HPDE6-E6E7 (cell line): ENCODE measurements at regions not wholly inside any gene's neighbourhood (a gene's known extent, or its start where the extent isn't known, plus 50 kb on each side); places are given as distances from the start of the nearest gene placed in this dataset.

Experiments
- DNase-seq: peaks from one replicate; pipeline ENCODE4 v3.0.0; 2011; ENCODE audit warnings: missing footprints; ENCODE audit errors: extremely low spot score

- DNase-seq, result no peak
Observed at GRCh38 chr11:103530257-103530656, 421.0 kb downstream of the DYNC2H1 start.

- DNase-seq, result no peak
Observed at GRCh38 chr11:103532133-103532788, 423.0 kb downstream of the DYNC2H1 start.

GRCh38 chr11:103534191-103534590, 425.0 kb downstream of the DYNC2H1 start:
- no peak for DNase-seq

GRCh38 chr11:103534959-103535358, 425.7 kb downstream of the DYNC2H1 start:
- no peak for DNase-seq

GRCh38 chr11:103536335-103536722, 427.1 kb downstream of the DYNC2H1 start:
- no peak for DNase-seq

GRCh38 chr11:103537904-103538502, 428.8 kb downstream of the DYNC2H1 start:
- no peak for DNase-seq

DNA sequence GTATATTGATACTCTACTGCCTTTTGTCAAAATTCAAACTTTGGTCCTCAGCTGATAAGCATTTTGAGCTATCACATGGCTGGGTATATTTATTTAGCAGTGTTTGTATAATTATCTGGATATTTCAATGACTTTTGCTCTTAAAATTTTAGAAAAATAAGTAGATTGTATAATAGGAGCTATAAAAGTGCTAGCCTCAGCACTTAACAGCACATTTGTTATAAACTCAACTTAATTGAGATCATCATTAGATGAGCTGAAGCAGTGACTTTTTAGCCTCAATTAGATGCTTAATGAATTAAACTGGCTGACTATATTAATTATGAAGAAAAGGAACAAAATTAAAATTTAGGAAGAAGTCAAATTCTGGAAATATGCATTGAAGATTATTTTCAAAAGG, 429.9 kb downstream of the DYNC2H1 start:
- DNase-seq, result no peak

DNA sequence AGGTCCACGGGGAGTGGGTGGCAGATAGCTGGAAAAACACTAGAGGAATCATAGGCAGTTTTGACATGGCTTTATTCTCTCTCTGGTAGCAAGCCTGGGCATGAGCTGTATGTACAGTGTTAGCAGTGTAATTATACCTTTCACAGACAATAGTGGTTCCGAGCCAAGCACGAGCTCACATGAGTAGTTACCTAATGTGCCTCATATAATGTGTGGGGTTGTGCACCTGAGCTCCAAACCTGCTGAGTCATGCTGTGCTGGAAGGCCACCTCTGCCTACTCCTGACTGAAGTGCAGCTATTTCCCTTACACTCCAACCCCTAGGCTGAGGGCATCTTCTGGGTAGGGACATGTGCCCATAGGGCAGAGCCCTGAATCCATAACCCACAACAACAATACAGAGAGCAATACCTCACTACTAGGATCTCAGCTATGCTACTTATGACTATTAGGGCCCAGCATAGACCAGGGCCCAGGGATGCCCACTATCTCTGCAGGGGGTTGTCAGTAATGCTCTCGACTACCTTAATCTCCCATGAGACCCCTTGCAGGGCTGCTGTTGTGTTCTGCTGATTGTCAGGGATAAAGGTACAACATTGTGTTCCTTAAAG, 432.1 kb downstream of the DYNC2H1 start:
- DNase-seq, result no peak

DNA sequence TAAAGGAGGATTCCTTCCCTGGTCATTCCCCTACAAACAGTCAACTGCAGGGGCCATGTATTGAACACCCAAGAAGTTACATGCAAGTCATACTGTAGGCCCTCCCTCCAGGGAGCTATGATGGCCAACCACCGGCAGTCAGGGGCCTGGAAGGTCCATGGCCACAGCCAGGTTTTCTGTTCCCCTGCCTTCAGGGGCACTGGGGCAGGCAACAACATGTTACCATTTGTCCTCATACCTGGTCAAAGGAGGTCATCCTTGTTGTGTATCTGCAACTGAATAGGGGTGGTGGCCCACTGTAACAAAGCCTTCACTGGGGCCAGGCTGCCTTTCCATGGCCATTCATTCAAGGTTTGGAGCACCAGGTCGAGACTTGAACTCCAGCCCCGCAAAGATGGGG, 433.6 kb downstream of the DYNC2H1 start:
- DNase-seq, result no peak

DNA sequence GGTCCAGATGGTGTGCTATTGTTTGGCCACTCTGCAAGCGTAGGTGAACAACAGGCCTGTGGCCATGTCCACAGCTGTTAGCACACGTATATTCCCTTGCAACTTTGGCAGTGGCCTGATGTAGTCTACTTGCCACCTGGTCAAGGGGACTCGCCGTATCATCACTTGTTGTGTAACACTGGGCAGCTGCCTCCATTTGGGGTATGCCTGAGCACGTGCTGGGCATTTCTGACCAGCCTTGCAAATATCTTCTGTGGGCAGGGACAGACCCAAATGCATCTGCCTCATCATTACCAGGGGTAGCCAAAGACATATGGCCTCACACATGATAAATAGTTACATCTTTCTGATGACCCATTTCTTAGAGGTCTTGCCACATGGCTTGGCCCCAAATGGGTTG, 434.2 kb downstream of the DYNC2H1 start:
- DNase-seq, result no peak

DNA sequence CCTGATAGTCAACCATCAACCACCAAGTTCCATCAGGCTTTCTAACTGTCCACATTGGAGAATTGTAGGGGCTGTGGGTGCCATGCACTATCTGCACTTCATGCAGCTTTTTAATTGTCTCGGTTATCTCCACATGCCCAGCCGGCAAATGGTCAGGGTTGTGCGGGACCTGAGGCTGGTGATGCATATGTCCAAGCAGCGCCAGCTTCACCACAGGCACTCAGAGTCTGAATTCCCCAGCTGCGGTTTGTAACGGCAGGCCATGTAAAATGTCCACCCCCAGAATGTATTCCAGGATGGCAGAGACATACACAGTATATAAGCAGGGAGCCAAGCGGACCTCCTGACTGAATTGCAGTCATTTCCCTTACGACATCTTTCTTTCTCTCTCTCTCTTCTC, 435.6 kb downstream of the DYNC2H1 start:
- no peak for DNase-seq

- DNase-seq, result no peak
Observed at GRCh38 chr11:103545551-103545950, 436.3 kb downstream of the DYNC2H1 start.

DNA sequence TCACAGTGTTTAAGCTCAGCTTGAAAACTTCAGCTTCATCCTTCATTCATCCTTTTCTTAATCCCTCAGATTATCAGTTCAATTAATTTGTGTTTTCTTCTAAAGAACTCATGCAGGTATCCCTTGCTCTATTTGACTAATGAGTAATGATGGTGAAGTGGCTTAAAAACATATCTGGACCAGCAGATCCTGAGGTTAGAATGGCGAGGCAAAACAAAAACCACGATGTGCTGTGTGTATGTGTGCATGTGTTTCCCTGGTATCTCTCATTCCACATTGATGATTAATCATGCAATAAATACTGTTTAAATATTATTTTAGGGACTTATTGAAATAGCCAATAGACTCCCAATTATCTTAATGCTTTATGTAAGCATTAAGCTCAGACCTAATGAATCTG, 437.0 kb downstream of the DYNC2H1 start:
- DNase-seq, result no peak

GRCh38 chr11:103547024-103547423, 437.8 kb downstream of the DYNC2H1 start:
- DNase-seq, result no peak

DNA sequence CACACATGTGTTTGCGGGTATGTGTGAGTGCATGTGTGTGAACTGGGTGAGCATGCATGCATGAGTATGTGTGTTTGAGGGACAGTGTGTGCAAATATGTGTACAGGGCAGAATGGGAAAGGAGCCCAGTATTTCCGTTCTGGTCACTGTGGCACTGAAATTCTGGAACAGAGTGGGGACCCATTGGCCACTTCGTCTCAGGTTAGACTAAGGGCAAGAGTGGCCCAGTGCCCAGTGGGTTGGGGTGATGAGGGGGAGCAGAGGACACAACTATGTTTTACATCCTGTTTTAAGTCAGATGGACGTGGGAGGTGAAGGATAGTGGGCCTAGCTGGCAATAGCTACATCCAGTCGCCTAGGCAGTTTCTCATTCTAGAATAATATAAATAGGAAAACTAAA, 438.5 kb downstream of the DYNC2H1 start:
- no peak for DNase-seq

GRCh38 chr11:103548838-103549237, 439.6 kb downstream of the DYNC2H1 start:
- no peak for DNase-seq

GRCh38 chr11:103550811-103551210, 441.6 kb downstream of the DYNC2H1 start:
- no peak for DNase-seq

DNA sequence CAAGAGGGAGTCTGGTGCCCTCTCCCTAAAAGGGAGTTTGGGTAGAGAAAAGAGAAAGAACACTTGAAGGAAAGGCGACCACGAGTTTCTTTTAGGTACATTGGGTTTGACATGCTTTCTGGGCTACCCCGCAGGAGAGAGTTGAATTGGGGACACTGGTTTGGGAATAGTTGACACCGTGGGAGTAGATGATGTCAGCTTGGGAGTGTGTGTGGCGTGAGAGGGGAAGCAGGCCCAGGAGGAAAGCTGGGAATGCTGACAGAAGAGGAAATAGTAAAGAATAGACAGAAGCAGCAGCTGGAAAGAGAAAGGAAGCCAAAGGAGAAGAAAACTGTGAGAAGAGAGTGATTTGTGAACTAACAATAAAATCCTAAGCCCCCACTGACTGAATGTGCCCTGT, 442.9 kb downstream of the DYNC2H1 start:
- no peak for DNase-seq

DNA sequence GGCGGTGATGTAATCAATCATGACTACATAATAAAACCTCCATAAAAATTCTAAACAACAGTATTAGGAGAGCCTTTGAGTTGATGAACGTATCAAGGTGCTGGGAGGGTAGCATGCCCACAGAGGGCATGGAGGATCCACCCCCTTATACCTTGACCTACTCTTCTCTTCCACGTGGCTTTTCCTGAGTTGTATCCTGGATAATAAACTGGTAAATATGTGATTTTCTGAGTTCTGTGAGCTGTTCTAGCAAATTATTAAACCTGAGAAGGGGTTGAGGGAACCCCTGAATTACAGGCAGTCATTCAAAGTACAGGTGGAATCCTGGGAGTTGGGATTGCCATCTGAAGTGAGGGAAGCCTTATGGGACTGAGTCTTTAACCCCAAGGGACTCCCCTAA, 446.9 kb downstream of the DYNC2H1 start:
- DNase-seq, result no peak

DNA sequence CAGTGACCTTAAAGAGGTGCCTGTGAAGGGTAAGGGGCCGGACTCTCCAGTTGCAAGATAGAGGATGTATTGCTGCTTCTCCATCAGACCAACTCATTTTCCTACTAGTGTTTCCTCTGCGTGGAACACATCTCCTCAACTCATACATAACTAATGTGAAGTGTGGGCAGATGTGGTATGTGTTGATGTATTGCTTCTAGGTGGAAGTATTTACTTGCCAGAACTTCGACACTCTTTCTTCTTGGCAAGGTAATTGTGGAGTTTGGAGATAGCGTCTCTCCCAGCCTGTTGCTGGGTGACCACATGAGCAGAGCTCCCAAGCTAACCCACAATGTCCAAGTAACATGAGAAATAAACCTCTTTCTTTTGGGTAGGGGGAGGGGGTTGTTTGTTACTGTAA, 456.9 kb downstream of the DYNC2H1 start:
- no peak for DNase-seq

- DNase-seq, result no peak
Observed at GRCh38 chr11:103581760-103582159, 454.7 kb upstream of the DDI1 start.

GRCh38 chr11:103582351-103582909, 454.0 kb upstream of the DDI1 start:
- no peak for DNase-seq

GRCh38 chr11:103584021-103584420, 452.4 kb upstream of the DDI1 start:
- DNase-seq, result no peak
